ENCODE measurements at regions not wholly inside any gene's neighbourhood (a gene's known extent, or its start where the extent isn't known, plus 50 kb on each side); places are given as distances from the start of the nearest gene placed in this dataset.

DNA sequence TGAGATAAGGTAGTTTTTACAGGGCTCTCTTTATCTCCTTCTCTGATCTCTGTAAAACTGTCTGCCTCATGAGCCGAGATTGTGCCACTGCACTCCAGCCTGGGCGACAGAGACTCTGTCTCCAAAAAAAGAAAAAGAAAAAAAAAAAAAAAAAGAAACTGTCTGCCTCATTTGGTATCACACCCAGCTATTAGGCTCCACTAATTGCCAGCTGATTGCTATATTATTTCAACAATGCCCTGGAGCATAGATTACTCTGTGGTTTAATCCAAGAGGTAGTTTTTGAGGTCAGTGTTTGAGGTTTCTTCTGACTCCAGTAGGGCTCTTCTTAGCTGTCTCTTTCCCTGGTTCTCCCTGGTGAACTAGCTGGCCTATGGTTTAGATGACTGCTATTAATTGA is 268.1 kb upstream of the PLPP4 start:
- H3K9me3 ChIP-seq, result no peaks in the 10 kb centered on the region
- TF ChIP-seq POLR2A (IDR thresholded peaks at IDR 0.05) (no peak), CTCF (IDR thresholded peaks at IDR 0.05) (no peak)
- WGBS, 2 donors, result 24 to 30% methylated on average over 2 of the region's 2 CpGs
- no peaks in the 10 kb centered on the region for H3K36me3 ChIP-seq
- no peaks in the 10 kb centered on the region for H3K4me1 ChIP-seq
- DNase-seq, result no peak
- H3K4me3 ChIP-seq (replicated peaks in 1 of 3), result no peak overlapping the region
- no peak overlapping the region for H3K27ac ChIP-seq
- intact Hi-C loops (cut with DNase I), result no loop called here
- no peaks in the 10 kb centered on the region for H3K27me3 ChIP-seq

DNA sequence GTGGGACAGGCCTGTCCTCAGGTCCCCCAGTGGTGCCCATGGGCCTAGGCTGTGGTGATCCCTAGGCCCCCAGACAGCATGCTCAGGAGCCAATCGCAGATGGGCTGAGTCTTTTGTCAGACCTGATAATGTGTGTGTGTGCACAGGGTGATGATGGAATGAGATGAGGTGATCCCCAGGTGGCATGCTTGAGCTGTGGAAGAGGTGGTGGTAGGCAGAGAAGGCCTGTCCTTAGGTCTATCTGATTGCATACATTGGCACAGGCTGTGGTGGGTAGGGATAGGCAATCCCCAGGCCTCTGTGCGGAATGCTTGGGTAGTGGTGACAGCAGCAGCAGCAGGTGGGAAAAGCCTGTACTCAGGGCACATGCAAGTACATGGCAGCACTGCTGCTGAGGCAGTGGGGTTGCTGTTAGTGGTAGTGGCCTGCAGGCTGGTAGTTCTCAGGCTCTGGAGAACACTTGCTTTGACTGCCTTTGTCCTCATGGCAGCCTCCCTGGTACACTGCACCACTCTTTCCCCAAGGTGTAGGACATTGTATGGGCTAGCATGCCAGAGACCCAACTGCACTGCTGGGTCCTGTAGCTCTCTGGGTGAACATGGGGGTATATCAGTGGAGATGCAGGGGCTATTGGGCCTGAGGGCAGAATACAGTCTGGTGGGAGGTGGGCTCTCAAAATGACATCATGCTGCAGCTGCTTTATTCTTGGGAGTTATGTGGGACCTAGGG is 260.9 kb upstream of the PLPP4 start:
- Histone ChIP-seq H3K27ac (no peak overlapping the region), H3K4me3 (replicated peaks in 1 of 3) (no peak overlapping the region), H3K36me3 (no peaks in the 10 kb centered on the region), H3K4me1 (no peaks in the 10 kb centered on the region), H3K27me3 (no peaks in the 10 kb centered on the region), H3K9me3 (no peaks in the 10 kb centered on the region)
- no peak for TF ChIP-seq POLR2A (IDR thresholded peaks at IDR 0.05)
- TF ChIP-seq CTCF (IDR thresholded peaks at IDR 0.05), result no peak
- WGBS, 2 donors, result 92 to 100% methylated on average over 1 to 2 of the region's 2 CpGs
- DNase-seq, result no peak
- intact Hi-C loops (cut with DNase I), result no loop called here

- no peak for DNase-seq
- no peaks in the 10 kb centered on the region for H3K27me3 ChIP-seq
- TF ChIP-seq CTCF (IDR thresholded peaks at IDR 0.05) (no peak), POLR2A (IDR thresholded peaks at IDR 0.05) (no peak)
- no peak overlapping the region for H3K4me3 ChIP-seq (replicated peaks in 1 of 3)
- intact Hi-C loops (cut with DNase I), result no loop called here
- no peaks in the 10 kb centered on the region for H3K9me3 ChIP-seq
- WGBS, 2 donors, result 88 to 92% methylated on average over 6 of the region's 6 CpGs
- H3K4me1 ChIP-seq, result no peaks in the 10 kb centered on the region
- no peaks in the 10 kb centered on the region for H3K36me3 ChIP-seq
- H3K27ac ChIP-seq, result no peak overlapping the region
Observed at GRCh38 chr10:120204877-120205276, 252.2 kb upstream of the PLPP4 start.

DNA sequence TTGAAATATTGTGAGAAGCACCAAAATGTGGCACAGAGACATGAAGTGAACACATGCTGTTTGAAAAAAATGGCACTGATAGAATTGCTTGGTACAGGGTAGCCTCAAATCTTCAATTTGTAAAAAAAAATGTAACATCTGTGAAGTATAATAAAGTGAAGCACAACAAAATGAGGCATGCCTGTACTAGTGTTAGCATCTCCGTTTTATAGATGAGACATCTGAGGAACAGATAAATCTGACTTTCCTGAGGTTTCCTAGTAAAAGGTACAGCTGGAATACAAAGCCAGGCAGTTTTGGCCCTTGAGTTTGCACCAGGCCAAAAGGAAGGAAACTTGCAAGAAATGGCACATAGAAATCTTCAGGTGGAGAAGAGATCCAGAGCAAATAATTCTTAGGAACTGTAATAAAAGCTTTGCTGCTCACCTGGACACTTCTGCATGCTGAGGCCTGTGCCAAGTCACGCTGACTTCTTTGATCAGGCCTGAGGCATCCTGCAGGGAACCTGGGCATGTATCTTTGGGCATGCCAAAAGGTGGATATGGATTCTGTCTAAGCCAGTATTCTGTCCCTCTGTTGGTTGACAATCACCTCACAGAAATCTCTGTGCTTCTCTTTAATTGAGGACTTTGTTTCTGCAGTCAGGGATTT is 251.5 kb upstream of the PLPP4 start:
- Histone ChIP-seq H3K36me3 (no peaks in the 10 kb centered on the region), H3K27ac (no peak overlapping the region), H3K27me3 (no peaks in the 10 kb centered on the region), H3K4me1 (no peaks in the 10 kb centered on the region), H3K4me3 (replicated peaks in 1 of 3) (no peak overlapping the region), H3K9me3 (no peaks in the 10 kb centered on the region)
- intact Hi-C loops (cut with DNase I), result no loop called here
- no peak for TF ChIP-seq CTCF (IDR thresholded peaks at IDR 0.05)
- TF ChIP-seq POLR2A (IDR thresholded peaks at IDR 0.05), result no peak
- no peak for DNase-seq
- WGBS, 2 donors, result 81 to 83% methylated on average over 2 of the region's 2 CpGs

- H3K27me3 ChIP-seq, result no peaks in the 10 kb centered on the region
- 82 to 84% methylated on average over 3 of the region's 3 CpGs for WGBS, 2 donors
- no peak for TF ChIP-seq CTCF (IDR thresholded peaks at IDR 0.05)
- no peak for TF ChIP-seq POLR2A (IDR thresholded peaks at IDR 0.05)
- intact Hi-C loops (cut with DNase I), result no loop called here
- H3K27ac ChIP-seq, result no peak overlapping the region
- no peaks in the 10 kb centered on the region for H3K36me3 ChIP-seq
- DNase-seq, result no peak
- no peaks in the 10 kb centered on the region for H3K9me3 ChIP-seq
- no peaks in the 10 kb centered on the region for H3K4me1 ChIP-seq
- no peak overlapping the region for H3K4me3 ChIP-seq (replicated peaks in 1 of 3)
Observed at GRCh38 chr10:120208488-120208887, 248.5 kb upstream of the PLPP4 start.

Measured in thyroid gland (tissue), 4 donors.